Left ventricle myocardium inferior (tissue), 1 donor: ENCODE measurements at regions not wholly inside any gene's neighbourhood (a gene's known extent, or its start where the extent isn't known, plus 50 kb on each side); places are given as distances from the start of the nearest gene placed in this dataset.
"Not testable (repeated sequence)": the region's sequence is repeated elsewhere in the genome, so short reads cannot be mapped to it uniquely, and the experiment has no call there.

Source experiments
- DNase-seq: peaks from one replicate; pipeline ENCODE4 v3.0.0-alpha.2; 2020
- H3K27ac ChIP-seq: fragments of 200-600 bp; replicated peaks from 2 replicates; pipeline ENCODE4 v1.8.0; 2021
- H3K27me3 ChIP-seq: fragments of 200-600 bp; 2 replicates; pipeline ENCODE4 v1.8.0; 2021; ENCODE audit warnings: low read depth
- H3K36me3 ChIP-seq: fragments of 200-600 bp; 2 replicates; pipeline ENCODE4 v1.8.0; 2021
- H3K4me1 ChIP-seq: fragments of 200-600 bp; 2 replicates; pipeline ENCODE4 v1.8.0; 2021
- H3K4me3 ChIP-seq: fragments of 200-600 bp; 2 replicates; pipeline ENCODE4 v1.8.0; 2021; ENCODE audit warnings: mild to moderate bottlenecking, moderate library complexity
- H3K9me3 ChIP-seq: fragments of 200-600 bp; replicated peaks from 2 replicates; pipeline ENCODE4 v1.8.0; 2021
- intact Hi-C: fragments of 100-400 bp; cut with micrococcal nuclease; formaldehyde crosslinking; loops from one replicate; pipeline ENCODE4 v1.11.0; 2022
- TF ChIP-seq, protein P1 (sequence below): fragments of 200-600 bp; IDR thresholded peaks from 2 replicates; pipeline ENCODE4 v1.8.0; 2021; ENCODE audit warnings: antibody characterized with exemption, mild to moderate bottlenecking, borderline replicate concordance
- donor health status: DM: no; HTN: yes; CAD: no; lungs with severe emphysema.

GRCh38 chr18:1092228-1092627, 187.6 kb downstream of the ADCYAP1 start:
- peaks cover 16% of the 10 kb centered on the region for H3K9me3 ChIP-seq
- H3K4me3 ChIP-seq: no peak overlapping the region
- no peaks in the 10 kb centered on the region for H3K27me3 ChIP-seq
- H3K4me1 ChIP-seq: no peaks in the 10 kb centered on the region
- TF ChIP-seq, protein P1, sequence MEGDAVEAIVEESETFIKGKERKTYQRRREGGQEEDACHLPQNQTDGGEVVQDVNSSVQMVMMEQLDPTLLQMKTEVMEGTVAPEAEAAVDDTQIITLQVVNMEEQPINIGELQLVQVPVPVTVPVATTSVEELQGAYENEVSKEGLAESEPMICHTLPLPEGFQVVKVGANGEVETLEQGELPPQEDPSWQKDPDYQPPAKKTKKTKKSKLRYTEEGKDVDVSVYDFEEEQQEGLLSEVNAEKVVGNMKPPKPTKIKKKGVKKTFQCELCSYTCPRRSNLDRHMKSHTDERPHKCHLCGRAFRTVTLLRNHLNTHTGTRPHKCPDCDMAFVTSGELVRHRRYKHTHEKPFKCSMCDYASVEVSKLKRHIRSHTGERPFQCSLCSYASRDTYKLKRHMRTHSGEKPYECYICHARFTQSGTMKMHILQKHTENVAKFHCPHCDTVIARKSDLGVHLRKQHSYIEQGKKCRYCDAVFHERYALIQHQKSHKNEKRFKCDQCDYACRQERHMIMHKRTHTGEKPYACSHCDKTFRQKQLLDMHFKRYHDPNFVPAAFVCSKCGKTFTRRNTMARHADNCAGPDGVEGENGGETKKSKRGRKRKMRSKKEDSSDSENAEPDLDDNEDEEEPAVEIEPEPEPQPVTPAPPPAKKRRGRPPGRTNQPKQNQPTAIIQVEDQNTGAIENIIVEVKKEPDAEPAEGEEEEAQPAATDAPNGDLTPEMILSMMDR: no peak
- no peak overlapping the region for H3K27ac ChIP-seq
- no peak for DNase-seq
- intact Hi-C loops: no loop called here
- no peaks in the 10 kb centered on the region for H3K36me3 ChIP-seq

- no peak overlapping the region for H3K4me3 ChIP-seq
- TF ChIP-seq, protein P1: no peak
- intact Hi-C loops: no loop called here
- no peaks in the 10 kb centered on the region for H3K36me3 ChIP-seq
- no peaks in the 10 kb centered on the region for H3K4me1 ChIP-seq
- H3K27ac ChIP-seq: no peak overlapping the region
- no peak for DNase-seq
- no peaks in the 10 kb centered on the region for H3K27me3 ChIP-seq
- peaks cover 14% of the 10 kb centered on the region for H3K9me3 ChIP-seq
These were observed 189.7 kb downstream of the ADCYAP1 start for GRCh38 chr18:1094409-1094808.

DNA sequence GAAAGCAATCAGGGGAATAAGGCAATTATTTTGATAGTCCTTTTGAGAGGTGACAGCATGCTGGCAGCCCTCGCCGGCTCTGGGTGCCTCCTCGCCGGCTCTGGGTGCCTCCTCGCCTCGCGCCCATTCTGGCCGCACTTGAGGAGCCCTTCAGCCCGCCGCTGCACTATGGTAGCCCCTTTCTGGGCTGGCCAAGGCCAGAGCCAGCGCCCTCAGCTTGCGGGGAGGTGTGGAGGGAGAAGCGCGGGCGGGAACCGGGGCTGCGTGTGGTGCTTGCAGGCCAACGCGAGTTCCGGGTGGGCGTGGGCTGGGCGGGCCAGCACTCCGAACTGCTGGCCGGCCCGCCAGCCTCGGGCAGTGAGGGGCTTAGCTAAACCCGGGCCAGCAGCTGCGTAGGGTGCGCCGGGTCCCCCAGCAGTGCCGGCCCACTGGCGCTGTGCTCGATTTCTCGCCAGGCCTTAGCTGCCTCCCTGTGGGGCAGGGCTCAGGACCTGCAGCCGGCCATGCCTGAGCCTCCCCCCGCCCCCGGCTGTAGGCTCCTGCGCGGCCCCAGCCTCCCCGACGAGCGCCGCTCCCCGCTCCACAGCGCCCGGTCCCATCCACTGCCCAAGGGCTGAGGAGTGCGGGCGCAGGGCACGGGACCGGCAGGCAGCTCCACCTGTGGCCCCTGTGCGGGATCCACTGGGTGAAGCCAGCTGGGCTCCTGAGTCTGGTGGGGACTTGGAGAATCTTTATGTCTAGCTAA, 193.5 kb downstream of the ADCYAP1 start:
- H3K27me3 ChIP-seq, H3K4me3 ChIP-seq, H3K36me3 ChIP-seq, H3K4me1 ChIP-seq, DNase-seq, H3K27ac ChIP-seq, intact Hi-C loops: not testable (repeated sequence)
- H3K9me3 ChIP-seq: peaks cover 17% of the 10 kb centered on the region

- Histone ChIP-seq H3K36me3 (no peaks in the 10 kb centered on the region), H3K4me1 (no peaks in the 10 kb centered on the region), H3K27ac (no peak overlapping the region), H3K27me3 (no peaks in the 10 kb centered on the region), H3K4me3 (no peak overlapping the region), H3K9me3 (peaks cover 9% of the 10 kb centered on the region)
- DNase-seq: no peak
- intact Hi-C loops: loop anchor here (10.0 kb wide), 2 partner anchors 62 to 228 kb away; no protein-coding TSS in a partner anchor
- TF ChIP-seq, protein P1: no peak
These were observed 198.2 kb downstream of the ADCYAP1 start for GRCh38 chr18:1102848-1103247.

DNA sequence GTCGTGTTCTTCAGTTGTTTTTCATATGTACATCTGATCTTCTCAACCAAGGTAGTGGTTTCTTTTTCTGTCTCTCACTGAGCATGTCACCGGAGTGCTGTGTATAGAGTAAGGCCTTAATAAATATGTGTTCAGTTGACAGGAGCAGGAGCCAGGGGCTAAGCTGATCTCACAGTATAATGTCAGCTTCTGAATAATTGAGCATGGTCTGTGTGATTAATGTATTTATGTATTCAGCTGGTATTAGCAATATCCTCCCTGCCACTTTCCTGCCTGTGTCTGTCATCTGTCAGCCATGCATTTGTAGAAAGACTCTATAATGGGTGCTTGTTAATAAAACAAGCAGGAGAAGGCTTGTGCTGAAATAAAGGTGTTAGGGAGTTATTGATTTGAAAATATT, 198.9 kb downstream of the ADCYAP1 start:
- intact Hi-C loops: loop anchor here (10.0 kb wide), 2 partner anchors 61 to 229 kb away; no protein-coding TSS in a partner anchor
- no peak for DNase-seq
- TF ChIP-seq, protein P1: no peak
- Histone ChIP-seq H3K36me3 (no peaks in the 10 kb centered on the region), H3K9me3 (peaks cover 3% of the 10 kb centered on the region), H3K27ac (no peak overlapping the region), H3K4me3 (no peak overlapping the region), H3K4me1 (no peaks in the 10 kb centered on the region), H3K27me3 (no peaks in the 10 kb centered on the region)

DNA sequence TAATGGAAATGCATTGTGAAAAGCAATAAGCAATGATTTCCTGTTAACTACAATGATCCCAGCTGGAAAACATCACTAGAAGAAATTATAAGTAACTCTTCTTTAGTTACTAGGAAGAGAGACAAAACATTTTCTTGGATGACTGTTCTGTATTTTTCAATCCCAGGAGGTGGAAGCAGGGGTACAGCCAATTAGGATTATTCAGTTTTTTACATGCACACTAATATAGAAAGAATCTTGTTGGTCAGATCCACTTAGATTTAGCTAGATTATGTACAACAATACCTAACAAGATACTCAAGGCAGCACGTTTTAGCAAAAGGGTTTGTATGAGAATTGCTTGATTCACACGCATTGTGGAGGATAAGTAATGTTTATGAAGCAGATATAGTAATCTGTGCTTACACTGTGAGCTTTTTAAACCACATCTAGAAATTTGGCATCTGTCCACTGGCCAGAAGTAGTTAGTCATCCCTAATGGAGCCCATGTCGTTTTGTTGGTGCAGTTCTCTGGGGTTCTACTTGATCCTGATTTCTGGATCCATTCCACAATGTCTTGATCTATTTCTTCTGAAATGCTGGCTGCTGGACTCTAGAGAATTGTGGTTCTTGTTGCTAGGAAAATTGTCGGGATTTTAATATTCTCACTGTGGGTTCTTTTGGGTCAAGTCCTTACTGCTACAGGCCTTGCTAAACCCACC, 199.7 kb downstream of the ADCYAP1 start:
- Histone ChIP-seq H3K27me3 (no peaks in the 10 kb centered on the region), H3K9me3 (peaks cover 3% of the 10 kb centered on the region), H3K27ac (peak overlapping the region; percentile 21), H3K4me1 (no peaks in the 10 kb centered on the region), H3K4me3 (no peak overlapping the region), H3K36me3 (no peaks in the 10 kb centered on the region)
- TF ChIP-seq, protein P1: no peak
- no peak for DNase-seq
- intact Hi-C loops: loop anchor here (10.0 kb wide), 2 partner anchors 60 to 230 kb away; no protein-coding TSS in a partner anchor
